Ascending aorta (tissue), 2 donors: ENCODE measurements at regions not wholly inside any gene's neighbourhood (a gene's known extent, or its start where the extent isn't known, plus 50 kb on each side); places are given as distances from the start of the nearest gene placed in this dataset.

Source experiments
- DNase-seq, 2 donors: peaks; one replicate each; pipeline ENCODE4 v3.0.0-alpha.2; 2019; ENCODE audit warnings: low spot score in 2 of 2
- H3K27ac ChIP-seq, 2 donors: fragments of 200-600 bp; sonication (generic); one replicate each; pipeline ENCODE4 v1.5.1; 2016 to 2017; ENCODE audit warnings: mild to moderate bottlenecking in 1 of 2
- H3K27me3 ChIP-seq: fragments of 200-600 bp; sonication (generic); one replicate; pipeline ENCODE4 v1.5.1; 2017
- H3K36me3 ChIP-seq, 2 donors: fragments of 200-600 bp; sonication (generic); one replicate each; pipeline ENCODE4 v1.5.1; 2016
- H3K4me1 ChIP-seq, 2 donors: fragments of 200-600 bp; sonication (generic); one replicate each; pipeline ENCODE4 v1.5.1; 2016 to 2017; ENCODE audit warnings: mild to moderate bottlenecking in 1 of 2
- H3K4me3 ChIP-seq, 2 donors: fragments of 200-600 bp; sonication (generic); one replicate each; pipeline ENCODE4 v1.5.1; 2016 to 2017; ENCODE audit warnings: mild to moderate bottlenecking in 1 of 2
- H3K9me3 ChIP-seq, 2 donors: fragments of 200-600 bp; sonication (generic); one replicate each; pipeline ENCODE4 v1.5.1; 2016
- CTCF ChIP-seq, 3 experiments: fragments of 200-600 bp in 2 of 3; fragments of 450-650 bp in 1 of 3; sonication (generic) in 2 of 3; IDR thresholded peaks; one replicate each; pipeline ENCODE4 v1.5.1; 2016 to 2019; ENCODE audit warnings: antibody characterized with exemption in 3 of 3, mild to moderate bottlenecking in 1 of 3, moderate library complexity in 1 of 3
- intact Hi-C: fragments of 100-400 bp; cut with DNase I; formaldehyde crosslinking; loops from one replicate; pipeline ENCODE4 v1.15.1; 2023

GRCh38 chr12:111086947-111087700 lies 166.7 kb upstream of the MYL2 start:
- H3K36me3 ChIP-seq = no peaks in the 10 kb centered on the region
- no peaks in the 10 kb centered on the region for H3K9me3 ChIP-seq
- H3K4me3 ChIP-seq = no peak overlapping the region
- no peak for TF ChIP-seq CTCF (IDR thresholded peaks at IDR 0.05)
- no peaks in the 10 kb centered on the region for H3K4me1 ChIP-seq
- no peak for DNase-seq
- no peaks in the 10 kb centered on the region for H3K27me3 ChIP-seq
- H3K27ac ChIP-seq = no peak overlapping the region
- intact Hi-C loops = no loop called here

DNA sequence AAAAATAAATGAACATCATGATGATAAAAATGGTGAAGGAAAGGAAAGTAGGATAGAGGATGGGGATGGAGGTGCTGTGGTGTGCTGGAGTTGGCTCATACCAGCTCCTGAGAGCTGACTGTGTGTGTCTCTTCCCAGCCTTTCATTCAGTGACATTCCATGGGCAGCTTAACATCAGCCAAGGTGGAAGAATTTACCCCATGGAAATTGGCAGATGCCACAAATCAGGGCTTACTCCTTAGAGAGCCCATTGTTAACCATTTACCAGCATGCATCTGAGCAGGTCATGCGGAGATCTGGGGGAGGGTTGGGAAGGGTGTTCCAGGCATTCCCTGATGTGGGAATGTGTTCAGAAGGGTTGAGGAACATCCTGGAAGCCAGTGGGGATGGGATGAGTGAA lies 164.7 kb upstream of the MYL2 start:
- Histone ChIP-seq H3K27me3 (no peaks in the 10 kb centered on the region), H3K9me3 (no peaks in the 10 kb centered on the region), H3K36me3 (no peaks in the 10 kb centered on the region), H3K4me1 (no peaks in the 10 kb centered on the region), H3K4me3 (no peak overlapping the region), H3K27ac (no peak overlapping the region)
- DNase-seq = no peak
- intact Hi-C loops = no loop called here
- no peak for TF ChIP-seq CTCF (IDR thresholded peaks at IDR 0.05)

DNA sequence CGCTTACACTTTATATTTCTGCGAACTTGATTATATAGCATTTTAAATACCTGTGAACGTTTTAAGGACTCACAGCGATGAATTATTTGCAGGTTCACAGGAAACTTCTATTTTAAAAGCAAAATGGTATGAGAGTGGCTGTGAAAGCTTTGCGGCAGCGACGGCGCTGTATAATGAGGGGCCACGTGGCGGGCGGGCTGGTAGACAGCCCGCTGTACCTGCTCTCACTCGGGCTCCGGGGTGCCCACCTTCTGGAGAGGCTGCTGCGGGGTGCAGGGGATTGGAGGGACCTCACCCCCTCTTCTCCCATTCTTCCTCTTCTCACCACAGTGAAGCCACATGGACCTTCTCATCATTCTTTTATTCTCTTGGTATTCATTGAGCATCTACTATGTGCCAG lies 164.2 kb upstream of the MYL2 start:
- TF ChIP-seq CTCF (IDR thresholded peaks at IDR 0.05) = no peak
- H3K4me3 ChIP-seq = no peak overlapping the region
- DNase-seq = no peak
- intact Hi-C loops = no loop called here
- no peaks in the 10 kb centered on the region for H3K27me3 ChIP-seq
- no peaks in the 10 kb centered on the region for H3K36me3 ChIP-seq
- no peaks in the 10 kb centered on the region for H3K9me3 ChIP-seq
- H3K4me1 ChIP-seq = no peaks in the 10 kb centered on the region
- no peak overlapping the region for H3K27ac ChIP-seq

DNA sequence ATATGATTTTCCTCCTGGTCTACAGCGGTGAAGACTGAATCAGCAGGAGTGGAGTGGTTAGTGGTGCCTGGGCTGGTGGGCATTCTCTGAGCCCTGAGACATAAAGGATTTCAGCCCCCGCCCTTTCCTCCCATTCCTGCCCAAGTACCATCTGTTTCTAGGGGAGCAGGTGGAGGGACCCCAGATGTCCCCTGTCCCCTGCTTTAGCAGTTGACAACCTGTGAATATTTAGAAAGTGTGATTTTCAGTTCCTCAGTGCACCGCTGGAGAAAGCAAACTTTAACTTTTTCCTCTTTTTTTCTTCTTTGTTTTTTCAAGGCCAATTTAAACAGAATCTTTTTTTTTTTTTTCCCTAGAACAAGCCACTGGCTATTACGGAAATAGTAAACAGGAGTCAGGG lies 163.8 kb upstream of the MYL2 start:
- H3K27me3 ChIP-seq = no peaks in the 10 kb centered on the region
- H3K36me3 ChIP-seq = no peaks in the 10 kb centered on the region
- no peak overlapping the region for H3K4me3 ChIP-seq
- H3K27ac ChIP-seq = no peak overlapping the region
- no peak for DNase-seq
- no peaks in the 10 kb centered on the region for H3K4me1 ChIP-seq
- no peaks in the 10 kb centered on the region for H3K9me3 ChIP-seq
- no peak for TF ChIP-seq CTCF (IDR thresholded peaks at IDR 0.05)
- intact Hi-C loops = no loop called here

DNA sequence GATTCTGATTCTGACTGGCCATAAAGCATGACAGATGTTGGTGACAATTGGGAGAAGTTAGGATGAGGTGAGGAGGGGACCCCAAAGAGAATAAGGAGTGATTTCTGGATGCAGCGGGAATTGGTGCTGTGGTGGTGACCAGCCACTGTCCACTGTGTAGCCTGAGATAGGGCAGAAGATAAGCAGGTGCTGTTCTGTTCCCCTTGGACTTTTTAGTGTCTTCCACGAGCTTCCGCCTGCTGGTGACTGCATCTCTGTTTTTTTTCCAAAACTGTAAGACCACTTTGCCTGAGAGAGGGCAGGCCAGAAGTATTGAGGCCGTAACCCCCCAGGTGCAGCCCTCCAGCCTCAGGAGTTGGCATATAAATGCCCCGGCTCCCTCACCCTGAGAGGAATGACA lies 161.2 kb upstream of the MYL2 start:
- Histone ChIP-seq H3K9me3 (no peaks in the 10 kb centered on the region), H3K4me1 (no peaks in the 10 kb centered on the region), H3K27ac (no peak overlapping the region), H3K36me3 (no peaks in the 10 kb centered on the region), H3K4me3 (no peak overlapping the region), H3K27me3 (no peaks in the 10 kb centered on the region)
- no peak for TF ChIP-seq CTCF (IDR thresholded peaks at IDR 0.05)
- intact Hi-C loops = no loop called here
- DNase-seq = no peak

GRCh38 chr12:111078731-111079130 lies 158.4 kb upstream of the MYL2 start:
- H3K4me3 ChIP-seq = no peak overlapping the region
- no peaks in the 10 kb centered on the region for H3K9me3 ChIP-seq
- DNase-seq = no peak
- no peaks in the 10 kb centered on the region for H3K27me3 ChIP-seq
- TF ChIP-seq CTCF (IDR thresholded peaks at IDR 0.05) = no peak
- no peaks in the 10 kb centered on the region for H3K36me3 ChIP-seq
- H3K27ac ChIP-seq = no peak overlapping the region
- H3K4me1 ChIP-seq = no peaks in the 10 kb centered on the region
- intact Hi-C loops = no loop called here
